KMS-11 (cell line): ENCODE measurements at regions not wholly inside any gene's neighbourhood (a gene's known extent, or its start where the extent isn't known, plus 50 kb on each side); places are given as distances from the start of the nearest gene placed in this dataset.

Experiments
- H2AFZ ChIP-seq: fragments of 200-600 bp; sonication (generic); 2 replicates; pipeline ENCODE4 v1.6.1; 2016; ENCODE audit warnings: antibody characterized with exemption, mixed run types, low read depth
- H3K27ac ChIP-seq: fragments of 200-600 bp; sonication (generic); 2 replicates; pipeline ENCODE4 v1.6.1; 2016; ENCODE audit warnings: mild to moderate bottlenecking, mixed run types
- H3K27me3 ChIP-seq: fragments of 200-600 bp; sonication (generic); 2 replicates; pipeline ENCODE4 v1.6.1; 2017; ENCODE audit warnings: mild to moderate bottlenecking, low read depth, mixed run types, moderate library complexity; ENCODE audit not compliant: insufficient read depth
- H3K36me3 ChIP-seq: fragments of 200-600 bp; sonication (generic); 2 replicates; pipeline ENCODE4 v1.6.1; 2017; ENCODE audit warnings: mild to moderate bottlenecking, mixed run types; ENCODE audit not compliant: insufficient read depth
- H3K4me1 ChIP-seq: fragments of 200-600 bp; sonication (generic); 2 replicates; pipeline ENCODE4 v1.6.1; 2016; ENCODE audit warnings: mild to moderate bottlenecking, low read depth, mixed run types; ENCODE audit not compliant: poor library complexity, severe bottlenecking
- H3K4me2 ChIP-seq: fragments of 200-600 bp; sonication (generic); 2 replicates; pipeline ENCODE4 v1.7.0; 2016; ENCODE audit warnings: mild to moderate bottlenecking, mixed run types
- H3K4me3 ChIP-seq: fragments of 200-600 bp; sonication (generic); IDR thresholded peaks from 2 replicates; pipeline ENCODE4 v1.6.1; 2017; ENCODE audit warnings: low read depth, low read length, mixed read lengths; ENCODE audit not compliant: insufficient read depth
- H3K79me2 ChIP-seq: fragments of 200-600 bp; sonication (generic); 2 replicates; pipeline ENCODE4 v1.6.1; 2016; ENCODE audit warnings: low read depth, mixed run types; ENCODE audit not compliant: insufficient read depth
- H3K9ac ChIP-seq: fragments of 200-600 bp; sonication (generic); 2 replicates; pipeline ENCODE4 v1.6.1; 2016; ENCODE audit warnings: mild to moderate bottlenecking, mixed run types
- H4K20me1 ChIP-seq: fragments of 200-600 bp; sonication (generic); 2 replicates; pipeline ENCODE4 v1.6.1; 2016; ENCODE audit warnings: mild to moderate bottlenecking, mixed run types; ENCODE audit not compliant: insufficient read depth
- TF ChIP-seq, protein P1 (sequence below): fragments of 200-600 bp; sonication (generic); conservative IDR thresholded peaks from 2 replicates; pipeline ENCODE4 v1.6.1; 2017; ENCODE audit warnings: low read depth, mild to moderate bottlenecking, antibody characterized with exemption, low read length, moderate library complexity, mixed read lengths

DNA sequence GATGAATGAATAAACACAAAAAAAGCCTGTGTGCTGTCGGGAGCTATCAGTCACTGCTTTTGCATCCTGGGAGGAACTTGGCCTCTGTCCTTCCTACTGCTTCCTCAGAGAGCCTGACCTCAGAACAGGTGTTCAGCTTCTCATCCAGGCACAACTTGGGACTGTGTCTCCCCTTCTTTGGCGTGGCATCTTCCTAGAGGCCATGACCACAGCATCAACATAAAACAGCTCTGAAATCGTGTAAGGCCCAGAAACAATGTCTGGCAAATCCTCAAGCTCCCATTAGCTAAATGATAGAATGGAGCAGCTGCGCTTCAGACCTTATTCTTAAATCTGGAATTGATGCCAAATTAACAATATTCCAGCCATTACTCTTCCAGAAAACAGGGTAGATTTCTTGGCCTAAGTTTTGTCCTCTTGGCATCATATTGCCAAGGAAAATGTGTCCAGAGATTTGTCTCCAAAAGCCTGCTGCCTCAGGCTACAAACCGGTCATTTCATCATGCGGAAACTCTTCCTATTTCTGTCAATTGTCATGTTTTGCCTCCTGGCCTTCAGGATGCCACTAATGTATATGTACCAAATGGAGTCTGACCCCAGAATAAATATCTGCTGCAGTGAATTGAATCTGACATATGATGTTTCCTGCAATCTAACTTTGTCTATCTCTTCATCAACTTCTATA, 53.2 kb upstream of the RAB27B start:
- H3K4me2 ChIP-seq = no peak overlapping the region
- H3K36me3 ChIP-seq = no peaks in the 10 kb centered on the region
- no peak overlapping the region for H3K4me3 ChIP-seq
- H4K20me1 ChIP-seq = no peaks in the 10 kb centered on the region
- H3K4me1 ChIP-seq = no peaks in the 10 kb centered on the region
- no peak overlapping the region for H3K27ac ChIP-seq
- TF ChIP-seq, protein P1, sequence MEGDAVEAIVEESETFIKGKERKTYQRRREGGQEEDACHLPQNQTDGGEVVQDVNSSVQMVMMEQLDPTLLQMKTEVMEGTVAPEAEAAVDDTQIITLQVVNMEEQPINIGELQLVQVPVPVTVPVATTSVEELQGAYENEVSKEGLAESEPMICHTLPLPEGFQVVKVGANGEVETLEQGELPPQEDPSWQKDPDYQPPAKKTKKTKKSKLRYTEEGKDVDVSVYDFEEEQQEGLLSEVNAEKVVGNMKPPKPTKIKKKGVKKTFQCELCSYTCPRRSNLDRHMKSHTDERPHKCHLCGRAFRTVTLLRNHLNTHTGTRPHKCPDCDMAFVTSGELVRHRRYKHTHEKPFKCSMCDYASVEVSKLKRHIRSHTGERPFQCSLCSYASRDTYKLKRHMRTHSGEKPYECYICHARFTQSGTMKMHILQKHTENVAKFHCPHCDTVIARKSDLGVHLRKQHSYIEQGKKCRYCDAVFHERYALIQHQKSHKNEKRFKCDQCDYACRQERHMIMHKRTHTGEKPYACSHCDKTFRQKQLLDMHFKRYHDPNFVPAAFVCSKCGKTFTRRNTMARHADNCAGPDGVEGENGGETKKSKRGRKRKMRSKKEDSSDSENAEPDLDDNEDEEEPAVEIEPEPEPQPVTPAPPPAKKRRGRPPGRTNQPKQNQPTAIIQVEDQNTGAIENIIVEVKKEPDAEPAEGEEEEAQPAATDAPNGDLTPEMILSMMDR = no peak
- no peak overlapping the region for H3K9ac ChIP-seq
- no peaks in the 10 kb centered on the region for H3K27me3 ChIP-seq
- no peak overlapping the region for H2AFZ ChIP-seq
- no peaks in the 10 kb centered on the region for H3K79me2 ChIP-seq

DNA sequence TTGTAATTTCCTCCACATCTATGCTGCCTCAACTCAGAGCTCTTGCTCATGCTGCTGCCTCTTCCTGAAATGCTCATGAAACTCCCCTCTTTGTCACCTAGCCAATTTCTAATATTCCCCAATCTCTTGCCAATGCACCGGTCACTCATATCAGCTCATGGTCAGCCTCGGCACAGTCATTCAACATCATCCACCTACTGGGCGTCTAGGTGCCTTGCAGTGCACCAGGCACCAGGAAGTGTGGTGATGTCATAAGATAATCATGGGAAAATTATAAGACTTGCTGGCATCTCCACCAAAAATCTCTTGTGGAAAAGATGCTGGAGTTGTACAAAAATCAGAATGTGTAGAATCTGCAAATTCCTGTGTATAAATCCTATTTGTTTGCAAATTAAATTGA, 52.6 kb upstream of the RAB27B start:
- Histone ChIP-seq H2AFZ (no peak overlapping the region), H3K4me2 (no peak overlapping the region), H3K4me1 (no peaks in the 10 kb centered on the region), H3K9ac (no peak overlapping the region), H3K4me3 (no peak overlapping the region), H4K20me1 (no peaks in the 10 kb centered on the region), H3K27ac (no peak overlapping the region), H3K27me3 (no peaks in the 10 kb centered on the region), H3K36me3 (no peaks in the 10 kb centered on the region), H3K79me2 (no peaks in the 10 kb centered on the region)
- TF ChIP-seq, protein P1 = no peak

DNA sequence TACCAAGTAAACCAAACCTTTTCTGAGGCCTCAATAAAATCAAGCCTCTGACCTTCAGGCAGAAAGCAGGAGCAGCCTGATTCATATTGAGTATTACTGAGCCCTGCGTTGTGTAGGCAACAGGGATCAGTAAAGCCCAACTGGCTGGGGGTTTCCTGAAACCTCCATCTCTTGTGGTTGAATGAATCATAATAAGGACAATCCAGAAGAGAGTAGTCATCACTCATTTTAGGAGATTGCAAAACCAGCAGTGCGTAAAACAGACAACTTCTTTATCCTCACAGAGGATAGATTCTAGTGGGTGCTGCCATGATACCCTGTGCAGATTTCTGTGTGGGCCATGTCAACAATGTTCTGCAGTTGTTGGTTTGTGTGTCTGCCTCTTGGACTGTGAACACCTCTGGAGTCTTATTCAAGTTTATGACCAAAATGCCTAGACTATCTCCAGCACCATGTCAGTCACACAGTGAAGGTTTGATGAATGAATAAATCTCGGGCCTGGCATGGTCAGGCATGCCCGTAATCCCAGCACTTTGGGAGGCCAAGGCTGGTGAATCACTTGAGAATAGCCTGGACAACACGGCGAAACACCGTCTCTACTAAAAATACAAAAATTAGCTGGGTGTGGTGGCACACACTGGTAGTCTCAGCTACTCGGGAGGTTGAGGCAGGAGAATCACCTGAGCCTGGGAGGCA, 51.8 kb upstream of the RAB27B start:
- H3K27ac ChIP-seq = no peak overlapping the region
- H3K36me3 ChIP-seq = no peaks in the 10 kb centered on the region
- no peaks in the 10 kb centered on the region for H4K20me1 ChIP-seq
- no peak overlapping the region for H3K4me3 ChIP-seq
- H3K4me1 ChIP-seq = no peaks in the 10 kb centered on the region
- TF ChIP-seq, protein P1 = no peak
- H2AFZ ChIP-seq = no peak overlapping the region
- H3K27me3 ChIP-seq = no peaks in the 10 kb centered on the region
- H3K79me2 ChIP-seq = no peaks in the 10 kb centered on the region
- no peak overlapping the region for H3K4me2 ChIP-seq
- H3K9ac ChIP-seq = no peak overlapping the region

DNA sequence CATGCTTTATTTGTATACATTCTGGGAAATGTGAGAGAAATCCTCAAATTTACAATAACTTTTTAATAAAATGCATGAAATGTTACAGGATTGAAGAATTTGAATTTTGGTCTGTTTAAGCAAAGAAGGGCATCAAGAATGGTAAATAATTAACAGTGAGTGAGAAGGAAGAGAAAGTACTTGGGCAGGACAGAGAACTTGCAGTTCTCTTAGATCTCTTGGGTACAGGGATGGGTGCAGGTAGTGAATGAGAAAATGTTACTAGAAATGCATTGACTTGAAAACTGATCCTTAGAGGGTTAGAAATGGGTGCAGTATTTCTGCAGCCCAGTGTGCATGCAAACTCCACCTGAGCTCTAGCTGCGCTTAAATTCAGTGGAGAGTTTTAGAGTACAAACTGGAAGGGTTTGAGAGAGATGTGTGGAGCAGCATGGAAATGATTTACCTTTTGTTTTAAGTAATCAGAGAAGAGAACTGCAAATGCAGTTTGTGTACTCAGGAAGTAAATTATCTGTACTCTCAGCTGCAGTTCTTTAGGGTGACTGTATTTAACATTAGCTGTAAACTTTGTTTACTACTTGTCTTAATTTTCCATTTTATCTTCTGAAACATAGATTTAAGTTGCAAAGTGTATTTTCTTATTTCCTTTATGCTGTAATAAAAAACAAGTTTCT, 51.0 kb upstream of the RAB27B start:
- H3K4me1 ChIP-seq = no peaks in the 10 kb centered on the region
- no peaks in the 10 kb centered on the region for H4K20me1 ChIP-seq
- no peak overlapping the region for H2AFZ ChIP-seq
- no peak overlapping the region for H3K9ac ChIP-seq
- H3K27me3 ChIP-seq = no peaks in the 10 kb centered on the region
- TF ChIP-seq, protein P1 = no peak
- no peak overlapping the region for H3K27ac ChIP-seq
- no peaks in the 10 kb centered on the region for H3K36me3 ChIP-seq
- H3K4me3 ChIP-seq = no peak overlapping the region
- H3K79me2 ChIP-seq = no peaks in the 10 kb centered on the region
- no peak overlapping the region for H3K4me2 ChIP-seq
